Activated B cell treated with CpG ODN at 0.5 μM for 24 hours (primary cell): ENCODE measurements at regions not wholly inside any gene's neighbourhood (a gene's known extent, or its start where the extent isn't known, plus 50 kb on each side); places are given as distances from the start of the nearest gene placed in this dataset.

Source experiments
- ATAC-seq: fragments of 200-7000 bp; cut with Tn5 transposase; one replicate; pipeline ENCODE4 v1.10.0; 2021; ENCODE audit warnings: low read depth, mild to moderate bottlenecking, moderate library complexity
- CTCF ChIA-PET: fragments of 350-600 bp; sonication (Branson Sonifier 250); formaldehyde crosslinking; loops from one replicate; lab custom pipeline; 2021; ENCODE audit warnings: antibody characterized with exemption; lab: Charles Lee
- POLR2A ChIA-PET: fragments of 350-600 bp; sonication (Branson Sonifier 250); formaldehyde crosslinking; loops from one replicate; lab custom pipeline; 2021; ENCODE audit warnings: antibody characterized with exemption; lab: Charles Lee
- DNase-seq: peaks from one replicate; pipeline ENCODE4 v3.0.0; 2022
- H3K27ac Mint-ChIP-seq: one replicate; pipeline ENCODE4 v1.8.0; 2020; ENCODE audit warnings: mixed read lengths
- H3K27me3 Mint-ChIP-seq: one replicate; pipeline ENCODE4 v1.8.0; 2021; ENCODE audit warnings: mixed read lengths
- H3K36me3 Mint-ChIP-seq: one replicate; pipeline ENCODE4 v1.8.0; 2021; ENCODE audit warnings: low read depth, mixed read lengths
- H3K4me1 Mint-ChIP-seq: one replicate; pipeline ENCODE4 v1.8.0; 2021; ENCODE audit warnings: mixed read lengths
- H3K4me3 Mint-ChIP-seq: one replicate; pipeline ENCODE4 v1.8.0; 2020; ENCODE audit warnings: mild to moderate bottlenecking, mixed read lengths
- H3K9me3 Mint-ChIP-seq: one replicate; pipeline ENCODE4 v1.8.0; 2020; ENCODE audit warnings: mixed read lengths
- CTCF ChIP-seq: fragments of 200-600 bp; IDR thresholded peaks from one replicate; pipeline ENCODE4 v1.8.0; 2022; ENCODE audit warnings: antibody characterized with exemption, mild to moderate bottlenecking
- intact Hi-C: fragments of 100-400 bp; cut with micrococcal nuclease; formaldehyde crosslinking; loops from one replicate; pipeline ENCODE4 v1.15.1; 2024

GRCh38 chr13:56670563-56670962 lies 470.2 kb upstream of the PRR20A start:
- no peaks in the 10 kb centered on the region for H3K4me1 Mint-ChIP-seq
- peaks cover 10% of the 10 kb centered on the region for H3K9me3 Mint-ChIP-seq
- H3K4me3 Mint-ChIP-seq, result no peak overlapping the region
- intact Hi-C loops, result no loop called here
- no peaks in the 10 kb centered on the region for H3K27me3 Mint-ChIP-seq
- ChIA-PET CTCF (no interaction called here), POLR2A (no interaction called here)
- no peak for TF ChIP-seq CTCF
- H3K36me3 Mint-ChIP-seq, result no peaks in the 10 kb centered on the region
- no peak overlapping the region for H3K27ac Mint-ChIP-seq
- DNase-seq, result no peak
- no peak for ATAC-seq

- ChIA-PET CTCF (no interaction called here), POLR2A (no interaction called here)
- no peak for DNase-seq
- ATAC-seq, result no peak
- no peaks in the 10 kb centered on the region for H3K36me3 Mint-ChIP-seq
- peaks cover 7% of the 10 kb centered on the region for H3K9me3 Mint-ChIP-seq
- H3K27me3 Mint-ChIP-seq, result no peaks in the 10 kb centered on the region
- TF ChIP-seq CTCF, result no peak
- intact Hi-C loops, result no loop called here
- H3K4me3 Mint-ChIP-seq, result no peak overlapping the region
- H3K27ac Mint-ChIP-seq, result no peak overlapping the region
- no peaks in the 10 kb centered on the region for H3K4me1 Mint-ChIP-seq
These were observed 459.3 kb upstream of the PRR20A start for GRCh38 chr13:56681404-56681803.

GRCh38 chr13:56687131-56687530 lies 453.6 kb upstream of the PRR20A start:
- Mint-ChIP-seq H3K4me3 (no peak overlapping the region), H3K27ac (no peak overlapping the region), H3K27me3 (no peaks in the 10 kb centered on the region), H3K9me3 (no peaks in the 10 kb centered on the region), H3K36me3 (no peaks in the 10 kb centered on the region), H3K4me1 (no peaks in the 10 kb centered on the region)
- ChIA-PET POLR2A (no interaction called here), CTCF (no interaction called here)
- TF ChIP-seq CTCF, result no peak
- ATAC-seq, result no peak
- intact Hi-C loops, result no loop called here
- no peak for DNase-seq

- Mint-ChIP-seq H3K27me3 (no peaks in the 10 kb centered on the region), H3K27ac (no peak overlapping the region), H3K9me3 (peaks cover 19% of the 10 kb centered on the region), H3K4me1 (no peaks in the 10 kb centered on the region), H3K4me3 (no peak overlapping the region), H3K36me3 (no peaks in the 10 kb centered on the region)
- no peak for ATAC-seq
- intact Hi-C loops, result no loop called here
- no peak for DNase-seq
- TF ChIP-seq CTCF, result no peak
- ChIA-PET CTCF (no interaction called here), POLR2A (no interaction called here)
These were observed 443.7 kb upstream of the PRR20A start for GRCh38 chr13:56697011-56697410.

- H3K9me3 Mint-ChIP-seq, result peaks cover 13% of the 10 kb centered on the region
- no peak for TF ChIP-seq CTCF
- intact Hi-C loops, result no loop called here
- no peak overlapping the region for H3K27ac Mint-ChIP-seq
- no peaks in the 10 kb centered on the region for H3K4me1 Mint-ChIP-seq
- no peaks in the 10 kb centered on the region for H3K27me3 Mint-ChIP-seq
- no peak overlapping the region for H3K4me3 Mint-ChIP-seq
- ChIA-PET CTCF (no interaction called here), POLR2A (no interaction called here)
- H3K36me3 Mint-ChIP-seq, result no peaks in the 10 kb centered on the region
- no peak for ATAC-seq
- no peak for DNase-seq
These were observed 440.4 kb upstream of the PRR20A start for GRCh38 chr13:56700324-56700723.
